CD14-positive monocyte (primary cell): ENCODE measurements at regions not wholly inside any gene's neighbourhood (a gene's known extent, or its start where the extent isn't known, plus 50 kb on each side); places are given as distances from the start of the nearest gene placed in this dataset.

ENCODE experiments used
- DNase-seq, 3 donors: peaks; one replicate each; pipeline ENCODE4 v3.0.0-alpha.2; 2011 to 2022
- H2AFZ ChIP-seq: 2 replicates; pipeline ENCODE4 v1.6.0; 2012; ENCODE audit warnings: mild to moderate bottlenecking, low read depth, low read length, inconsistent platforms; ENCODE audit not compliant: insufficient read depth, poor library complexity, severe bottlenecking
- H3K27ac ChIP-seq, 2 donors: 1 replicate in 1 of 2; 2 replicates in 1 of 2; pipeline ENCODE4 v1.5.1; 2012 to 2013; ENCODE audit warnings: low read length in 2 of 2, control low read depth in 1 of 2, inconsistent platforms in 1 of 2, low read depth in 1 of 2, mild to moderate bottlenecking in 1 of 2
- H3K27me3 ChIP-seq, 2 donors: one replicate each; pipeline versions ENCODE4 v1.6.0 to v1.6.1; 2011 to 2013; ENCODE audit warnings: low read length in 2 of 2; ENCODE audit not compliant: control insufficient read depth in 2 of 2, insufficient read depth in 2 of 2
- H3K36me3 ChIP-seq, 2 donors: replicated peaks in 1 of 2; 1 replicate in 1 of 2; 2 replicates in 1 of 2; pipeline versions ENCODE4 v1.5.1 to v1.6.1; 2012 to 2013; ENCODE audit warnings: low read length in 2 of 2, control low read depth in 1 of 2, inconsistent platforms in 1 of 2, mild to moderate bottlenecking in 1 of 2; ENCODE audit not compliant: insufficient read depth in 2 of 2, control insufficient read depth in 1 of 2
- H3K4me1 ChIP-seq, 2 donors: 1 replicate in 1 of 2; 2 replicates in 1 of 2; pipeline versions ENCODE4 v1.5.1 to v1.6.1; 2012 to 2013; ENCODE audit warnings: low read length in 2 of 2, control low read depth in 1 of 2, inconsistent platforms in 1 of 2, mild to moderate bottlenecking in 1 of 2, moderate library complexity in 1 of 2; ENCODE audit not compliant: insufficient read depth in 2 of 2, control insufficient read depth in 1 of 2
- H3K4me2 ChIP-seq: replicated peaks from 2 replicates; pipeline ENCODE3; 2012; ENCODE audit warnings: low read length, moderate library complexity, mild to moderate bottlenecking; ENCODE audit not compliant: poor library complexity, severe bottlenecking; ENCODE audit errors: extremely low read depth
- H3K4me3 ChIP-seq, 3 experiments: fragments of 200-600 bp in 1 of 3; sonication (generic) in 1 of 3; replicated peaks in 1 of 3; 1 replicate in 2 of 3; 2 replicates in 1 of 3; pipeline ENCODE4 v1.5.1; 2011 to 2013; ENCODE audit warnings: low read length in 3 of 3, mild to moderate bottlenecking in 3 of 3, control low read depth in 2 of 3, low read depth in 2 of 3, inconsistent platforms in 1 of 3, moderate library complexity in 1 of 3
- H3K79me2 ChIP-seq: 2 replicates; pipeline ENCODE4 v1.6.0; 2012; ENCODE audit warnings: mild to moderate bottlenecking, control low read depth, inconsistent platforms, low read length, moderate library complexity; ENCODE audit not compliant: insufficient read depth
- H3K9ac ChIP-seq: 2 replicates; pipeline ENCODE4 v1.6.0; 2017; ENCODE audit warnings: low read length, mild to moderate bottlenecking; ENCODE audit not compliant: insufficient read depth, poor library complexity, severe bottlenecking
- H3K9me3 ChIP-seq, 2 donors: replicated peaks in 1 of 2; 1 replicate in 1 of 2; 2 replicates in 1 of 2; pipeline versions ENCODE4 v1.5.1 to v1.6.1; 2012 to 2013; ENCODE audit warnings: low read length in 2 of 2, control low read depth in 1 of 2; ENCODE audit not compliant: control insufficient read depth in 1 of 2, insufficient read depth in 1 of 2
- H4K20me1 ChIP-seq: 2 replicates; pipeline ENCODE4 v1.6.0; 2012; ENCODE audit warnings: mild to moderate bottlenecking, low read length, control low read depth, moderate library complexity; ENCODE audit not compliant: insufficient read depth
- H3K27ac Mint-ChIP-seq, 7 donors: one replicate each; pipeline ENCODE4 v1.8.0; 2020; ENCODE audit warnings: mild to moderate bottlenecking in 7 of 7, mixed read lengths in 7 of 7, moderate library complexity in 6 of 7, inconsistent platforms in 2 of 7
- H3K27me3 Mint-ChIP-seq, 3 donors: one replicate each; pipeline ENCODE4 v1.8.0; 2021 to 2022; ENCODE audit warnings: low read depth in 3 of 3, mild to moderate bottlenecking in 3 of 3, mixed read lengths in 3 of 3, moderate library complexity in 3 of 3, inconsistent platforms in 1 of 3
- H3K36me3 Mint-ChIP-seq, 2 donors: one replicate each; pipeline ENCODE4 v1.8.0; 2020; ENCODE audit warnings: mixed read lengths in 2 of 2, inconsistent platforms in 1 of 2, mild to moderate bottlenecking in 1 of 2
- H3K4me1 Mint-ChIP-seq: one replicate; pipeline ENCODE4 v1.8.0; 2020; ENCODE audit warnings: mild to moderate bottlenecking, mixed read lengths
- H3K4me3 Mint-ChIP-seq, 2 donors: one replicate each; pipeline ENCODE4 v1.8.0; 2020; ENCODE audit warnings: mild to moderate bottlenecking in 2 of 2, mixed read lengths in 2 of 2, moderate library complexity in 1 of 2
- H3K9me3 Mint-ChIP-seq, 7 donors: one replicate each; pipeline ENCODE4 v1.8.0; 2020 to 2022; ENCODE audit warnings: mixed read lengths in 7 of 7, mild to moderate bottlenecking in 6 of 7, moderate library complexity in 6 of 7, inconsistent platforms in 2 of 7
- CTCF ChIP-seq: fragments of 200-600 bp; IDR thresholded peaks from one replicate; pipeline ENCODE4 v1.8.0; 2022; ENCODE audit warnings: antibody characterized with exemption, mild to moderate bottlenecking
- WGBS: methylation state at CpG from one replicate; pipeline ENCODE4 v1.1.5; 2013; ENCODE audit warnings: missing lambda C conversion rate; ENCODE audit not compliant: insufficient coverage; 5-methylcytosine and 5-hydroxymethylcytosine counted together
- intact Hi-C, 2 donors: fragments of 100-400 bp; cut with micrococcal nuclease; formaldehyde crosslinking; loops; one replicate each; pipeline versions ENCODE4 v1.15.0 to v1.15.1; 2023

GRCh38 chr5:133757396-133757945 is 145.1 kb upstream of the FSTL4 start:
- Mint-ChIP-seq H3K4me1 (no peaks in the 10 kb centered on the region), H3K36me3 (no peaks in the 10 kb centered on the region), H3K27me3 (peaks cover 11 to 13% (median 11%) of the 10 kb centered on the region in 3 donors), H3K9me3 (peaks cover 0 to 2% (median 0%) of the 10 kb centered on the region in 7 donors), H3K4me3 (no peak overlapping the region), H3K27ac (no peak overlapping the region)
- H3K36me3 ChIP-seq = no peaks in the 10 kb centered on the region
- intact Hi-C loops = no loop called here
- no peak overlapping the region for H3K27ac ChIP-seq
- H3K79me2 ChIP-seq = no peaks in the 10 kb centered on the region
- H3K9me3 ChIP-seq = no peaks in the 10 kb centered on the region
- H3K4me1 ChIP-seq = no peaks in the 10 kb centered on the region
- no peak overlapping the region for H3K9ac ChIP-seq
- DNase-seq = no peak
- H3K4me3 ChIP-seq = no peak overlapping the region
- 92% methylated on average over 3 of the region's 8 CpGs for WGBS
- H3K4me2 ChIP-seq = no peak overlapping the region
- TF ChIP-seq CTCF = no peak
- H2AFZ ChIP-seq = no peak overlapping the region
- H4K20me1 ChIP-seq = no peaks in the 10 kb centered on the region
- peaks cover 3 to 5% of the 10 kb centered on the region in 2 donors for H3K27me3 ChIP-seq

GRCh38 chr5:133756756-133757155 is 144.4 kb upstream of the FSTL4 start:
- Histone ChIP-seq H3K79me2 (no peaks in the 10 kb centered on the region), H3K9me3 (no peaks in the 10 kb centered on the region), H3K27ac (no peak overlapping the region), H3K27me3 (peaks cover 3 to 5% of the 10 kb centered on the region in 2 donors), H3K36me3 (no peaks in the 10 kb centered on the region), H3K9ac (no peak overlapping the region), H3K4me1 (no peaks in the 10 kb centered on the region), H4K20me1 (no peaks in the 10 kb centered on the region), H3K4me2 (no peak overlapping the region), H2AFZ (no peak overlapping the region), H3K4me3 (no peak overlapping the region)
- no peak overlapping the region for H3K27ac Mint-ChIP-seq
- no peaks in the 10 kb centered on the region for H3K4me1 Mint-ChIP-seq
- H3K9me3 Mint-ChIP-seq = peaks cover 0 to 2% (median 0%) of the 10 kb centered on the region in 7 donors
- WGBS = 88% methylated on average over 3 of the region's 3 CpGs
- H3K4me3 Mint-ChIP-seq = peak overlapping the region in 1 of 2 donors; percentile 16
- intact Hi-C loops = no loop called here
- no peaks in the 10 kb centered on the region for H3K36me3 Mint-ChIP-seq
- peaks cover 11 to 13% (median 11%) of the 10 kb centered on the region in 3 donors for H3K27me3 Mint-ChIP-seq
- DNase-seq = no peak
- no peak for TF ChIP-seq CTCF
